Urothelium cell line (cell line): ENCODE measurements at regions not wholly inside any gene's neighbourhood (a gene's known extent, or its start where the extent isn't known, plus 50 kb on each side); places are given as distances from the start of the nearest gene placed in this dataset.
A peak's percentile ranks its signal among the peaks of the same experiment; 100 is the strongest.

Experiments
- DNase-seq: peaks from one replicate; pipeline ENCODE4 v3.0.0; 2011; ENCODE audit warnings: low spot score, mixed read lengths
- FAIRE-seq: peaks from 2 replicates; lab custom pipeline; 2011; peaks lifted over from hg19 to GRCh38; lab: Jason Lieb, UNC

GRCh38 chr15:69574506-69574905, 121.9 kb downstream of the RPLP1 start:
- FAIRE-seq (no peak), DNase-seq (no peak)

GRCh38 chr15:69575387-69575786, 122.8 kb downstream of the RPLP1 start:
- FAIRE-seq (peak; percentile 53), DNase-seq (no peak)

- peak; percentile 99 for FAIRE-seq
- DNase-seq: peak; percentile 73
Observed at GRCh38 chr15:69576035-69576526, 123.5 kb downstream of the RPLP1 start.

GRCh38 chr15:69576948-69577351, 124.3 kb downstream of the RPLP1 start:
- FAIRE-seq (no peak), DNase-seq (no peak)

GRCh38 chr15:69577397-69577796, 124.8 kb downstream of the RPLP1 start:
- FAIRE-seq: no peak
- no peak for DNase-seq

- FAIRE-seq (no peak), DNase-seq (no peak)
Observed at GRCh38 chr15:69578252-69578651, 125.6 kb downstream of the RPLP1 start.

- DNase-seq (peak; percentile 93), FAIRE-seq (peak; percentile 96)
Observed at GRCh38 chr15:69578787-69579583, 126.4 kb downstream of the RPLP1 start.

- peak; percentile 5 for FAIRE-seq
- no peak for DNase-seq
Observed at GRCh38 chr15:69579950-69580618, 127.5 kb downstream of the RPLP1 start.

- FAIRE-seq (no peak), DNase-seq (no peak)
Observed at GRCh38 chr15:69583626-69584025, 131.0 kb downstream of the RPLP1 start.

GRCh38 chr15:69585937-69586336, 133.3 kb downstream of the RPLP1 start:
- no peak for FAIRE-seq
- peak; percentile 45 for DNase-seq

- FAIRE-seq: no peak
- no peak for DNase-seq
Observed at GRCh38 chr15:69586721-69587120, 134.1 kb downstream of the RPLP1 start.

- FAIRE-seq (no peak), DNase-seq (no peak)
Observed at GRCh38 chr15:69587723-69588426, 135.3 kb downstream of the RPLP1 start.

- FAIRE-seq (no peak), DNase-seq (no peak)
Observed at GRCh38 chr15:69590201-69590710, 137.6 kb downstream of the RPLP1 start.

GRCh38 chr15:69590932-69591524, 138.4 kb downstream of the RPLP1 start:
- FAIRE-seq (no peak), DNase-seq (no peak)

- FAIRE-seq (no peak), DNase-seq (no peak)
Observed at GRCh38 chr15:69591905-69592508, 139.4 kb downstream of the RPLP1 start.

GRCh38 chr15:69592954-69593353, 140.3 kb downstream of the RPLP1 start:
- DNase-seq (no peak), FAIRE-seq (no peak)

GRCh38 chr15:69593488-69593887, 140.9 kb downstream of the RPLP1 start:
- DNase-seq (no peak), FAIRE-seq (no peak)

- FAIRE-seq (peak; percentile 90), DNase-seq (peak; percentile 91)
Observed at GRCh38 chr15:69593981-69594966, 141.7 kb downstream of the RPLP1 start.
